Ishikawa (cell line): ENCODE measurements at regions not wholly inside any gene's neighbourhood (a gene's known extent, or its start where the extent isn't known, plus 50 kb on each side); places are given as distances from the start of the nearest gene placed in this dataset.

Experiments
- CEBPB ChIP-seq: IDR thresholded peaks from 2 replicates; pipeline ENCODE4 v1.6.1; 2012
- CREB1 ChIP-seq: IDR thresholded peaks from 2 replicates; pipeline ENCODE4 v1.6.1; 2012; ENCODE audit warnings: low read depth
- EGR1 ChIP-seq: IDR thresholded peaks from 2 replicates; pipeline ENCODE4 v1.6.1; 2012
- EP300 ChIP-seq: IDR thresholded peaks from 2 replicates; pipeline ENCODE4 v1.6.1; 2012; ENCODE audit warnings: borderline replicate concordance
- FOXM1 ChIP-seq: IDR thresholded peaks from 2 replicates; pipeline ENCODE4 v1.6.1; 2012; ENCODE audit warnings: low read depth, borderline replicate concordance
- NFIC ChIP-seq: IDR thresholded peaks from 2 replicates; pipeline ENCODE4 v1.6.1; 2012
- RAD21 ChIP-seq: IDR thresholded peaks from 2 replicates; pipeline ENCODE4 v1.6.1; 2012; ENCODE audit warnings: low read depth
- REST ChIP-seq: IDR thresholded peaks from 2 replicates; pipeline ENCODE4 v1.6.1; 2012; ENCODE audit warnings: low read depth, mild to moderate bottlenecking
- TAF1 ChIP-seq: IDR thresholded peaks from 2 replicates; pipeline ENCODE4 v1.6.1; 2012; ENCODE audit warnings: low read depth, mild to moderate bottlenecking
- TCF12 ChIP-seq: IDR thresholded peaks from 2 replicates; pipeline ENCODE4 v1.6.1; 2012; ENCODE audit warnings: low read depth
- TEAD4 ChIP-seq: IDR thresholded peaks from 2 replicates; pipeline ENCODE4 v1.6.1; 2012
- USF1 ChIP-seq: IDR thresholded peaks from 2 replicates; pipeline ENCODE4 v1.6.1; 2012
- YY1 ChIP-seq: IDR thresholded peaks from 2 replicates; pipeline ENCODE4 v1.6.1; 2012; ENCODE audit warnings: low read depth
- ZBTB7A ChIP-seq: IDR thresholded peaks from 2 replicates; pipeline ENCODE4 v1.6.1; 2012; ENCODE audit warnings: low read depth

GRCh38 chr21:21605521-21605920 lies 607.3 kb downstream of the NCAM2 start:
- TF ChIP-seq REST = no peak
- no peak for TF ChIP-seq USF1
- no peak for TF ChIP-seq CREB1
- TF ChIP-seq TCF12 = no peak
- TF ChIP-seq FOXM1 = no peak
- TF ChIP-seq EGR1 = no peak
- TF ChIP-seq TEAD4 = no peak
- TF ChIP-seq CEBPB = no peak
- no peak for TF ChIP-seq TAF1
- TF ChIP-seq RAD21 = no peak

GRCh38 chr21:21606041-21606440 lies 607.8 kb downstream of the NCAM2 start:
- no peak for TF ChIP-seq RAD21
- no peak for TF ChIP-seq TEAD4
- TF ChIP-seq NFIC = no peak
- TF ChIP-seq TCF12 = no peak
- no peak for TF ChIP-seq REST

GRCh38 chr21:21612466-21612865 lies 614.3 kb downstream of the NCAM2 start:
- TF ChIP-seq USF1 (no peak), CREB1 (no peak), EP300 (no peak), CEBPB (no peak), REST (no peak), EGR1 (no peak), TEAD4 (no peak)

GRCh38 chr21:21614966-21615365 lies 616.8 kb downstream of the NCAM2 start:
- TF ChIP-seq RAD21 (no peak), EGR1 (no peak), TAF1 (no peak), TEAD4 (no peak), USF1 (no peak), CREB1 (no peak), FOXM1 (no peak), NFIC (no peak)

- TF ChIP-seq TEAD4 = no peak
- no peak for TF ChIP-seq CEBPB
- no peak for TF ChIP-seq NFIC
- TF ChIP-seq CREB1 = no peak
- TF ChIP-seq ZBTB7A = no peak
- TF ChIP-seq TAF1 = no peak
- TF ChIP-seq EGR1 = no peak
- no peak for TF ChIP-seq FOXM1
- TF ChIP-seq YY1 = no peak
Observed at GRCh38 chr21:21622460-21623234, 624.4 kb downstream of the NCAM2 start.
